NCI-H2081 treated with DMSO at 0.1 percent for 48 hours (cell line): ENCODE measurements at regions not wholly inside any gene's neighbourhood (a gene's known extent, or its start where the extent isn't known, plus 50 kb on each side); places are given as distances from the start of the nearest gene placed in this dataset.

ENCODE experiments used
- DNase-seq: peaks from one replicate; lab custom pipeline; 2025; lab: John Stamatoyannopoulos, UW

- no peak for DNase-seq
Observed at GRCh38 chr7:7118822-7119221, 63.5 kb upstream of the C1GALT1 start.

- no peak for DNase-seq
Observed at GRCh38 chr7:7119729-7120128, 62.6 kb upstream of the C1GALT1 start.

DNA sequence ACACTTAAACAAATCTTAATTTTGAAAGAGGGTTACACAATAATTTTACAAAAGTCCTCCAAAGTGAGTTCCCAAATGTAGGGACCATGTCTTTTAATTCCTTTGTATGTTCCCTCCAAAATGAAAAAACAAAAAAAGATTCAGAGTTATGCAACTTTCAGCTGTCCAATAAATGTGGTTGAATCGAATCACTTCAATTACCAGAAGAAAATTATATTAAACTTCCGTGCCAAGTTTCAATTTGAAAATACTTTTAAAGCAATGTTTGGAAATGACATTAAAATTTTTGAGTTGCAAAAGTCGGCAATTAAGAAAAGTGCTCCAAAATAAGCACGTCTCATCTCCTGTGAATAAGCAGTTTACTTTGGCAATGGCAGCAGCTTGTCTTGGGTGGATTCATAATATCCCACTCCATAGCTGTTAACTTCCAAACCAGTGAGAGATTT is 60.3 kb upstream of the C1GALT1 start:
- no peak for DNase-seq

- DNase-seq = no peak
Observed at GRCh38 chr7:7122701-7123281, 59.6 kb upstream of the C1GALT1 start.

DNA sequence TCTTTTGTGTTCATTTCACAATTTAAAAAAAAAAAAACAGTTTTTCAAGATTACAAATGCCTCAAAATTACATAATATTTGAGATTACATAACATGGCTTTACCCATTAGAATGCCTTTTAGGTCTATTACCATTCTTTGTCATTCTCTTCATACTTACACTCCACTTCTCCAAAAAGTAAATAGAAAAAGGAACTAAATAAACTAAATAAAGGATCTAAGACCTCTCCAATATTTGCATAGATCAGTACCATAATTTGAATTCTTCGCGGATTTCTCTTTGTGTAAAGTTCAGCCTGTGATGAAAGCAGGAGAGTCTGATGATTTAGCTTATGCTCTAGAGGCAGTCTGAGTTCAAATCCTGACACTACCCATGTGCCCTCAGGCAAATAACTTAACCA is 56.4 kb upstream of the C1GALT1 start:
- DNase-seq = no peak

- DNase-seq = no peak
Observed at GRCh38 chr7:7127773-7128172, 54.6 kb upstream of the C1GALT1 start.

DNA sequence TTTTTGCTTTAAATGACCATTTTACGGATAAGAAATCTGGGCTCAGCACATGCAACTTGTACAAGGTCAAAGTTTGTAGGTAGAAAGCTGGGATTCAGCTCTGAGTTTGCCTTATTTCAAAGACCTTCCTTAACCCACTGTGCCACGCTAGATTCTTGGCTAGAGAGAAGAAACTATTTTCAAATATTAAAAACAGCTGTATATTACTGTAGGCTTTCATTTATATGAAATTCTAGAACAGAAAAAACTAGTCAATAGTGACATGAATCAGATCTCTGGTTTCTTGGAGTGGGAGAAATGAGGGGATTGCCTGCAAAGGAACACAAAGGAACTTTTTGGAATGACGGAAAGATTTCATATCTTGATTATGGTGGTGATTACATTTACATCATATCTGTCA is 53.0 kb upstream of the C1GALT1 start:
- DNase-seq = no peak

DNA sequence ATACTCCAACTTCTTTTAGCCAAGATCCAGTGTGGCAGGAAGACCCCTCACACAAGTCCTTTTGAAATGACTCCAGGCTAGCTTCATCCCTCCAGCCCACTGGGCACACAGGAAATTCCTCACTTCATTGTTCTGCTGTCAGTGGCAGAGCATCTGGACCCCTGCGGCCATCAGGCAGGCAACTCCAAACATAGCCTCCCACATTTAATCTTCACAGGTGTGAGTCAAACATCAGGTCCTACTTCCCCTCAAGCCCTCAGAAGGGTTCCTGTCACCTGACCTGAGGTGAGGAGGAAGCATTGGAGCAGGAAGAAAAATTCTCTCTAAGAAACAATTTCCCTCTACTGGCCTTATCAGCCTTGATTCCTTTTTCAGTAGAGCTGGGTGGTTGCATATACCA is 51.1 kb upstream of the C1GALT1 start:
- no peak for DNase-seq
